Forelimb muscle (tissue), 1 donor: ENCODE measurements at regions not wholly inside any gene's neighbourhood (a gene's known extent, or its start where the extent isn't known, plus 50 kb on each side); places are given as distances from the start of the nearest gene placed in this dataset.

Experiments used
- DNase-seq: peaks from one replicate; pipeline ENCODE4 v3.0.0-alpha.2; 2013; ENCODE audit warnings: low read depth

- DNase-seq = no peak
Observed at GRCh38 chr13:33953203-33953602, 135.3 kb downstream of the RFC3 start.

GRCh38 chr13:33953781-33954180 is 135.8 kb downstream of the RFC3 start:
- no peak for DNase-seq

- DNase-seq = no peak
Observed at GRCh38 chr13:33956346-33956745, 138.4 kb downstream of the RFC3 start.

GRCh38 chr13:33957497-33957905 is 139.6 kb downstream of the RFC3 start:
- no peak for DNase-seq

GRCh38 chr13:33958964-33959363 is 141.0 kb downstream of the RFC3 start:
- no peak for DNase-seq

GRCh38 chr13:33963134-33963533 is 145.2 kb downstream of the RFC3 start:
- DNase-seq = no peak

- DNase-seq = no peak
Observed at GRCh38 chr13:33963895-33964294, 145.9 kb downstream of the RFC3 start.

- DNase-seq = no peak
Observed at GRCh38 chr13:33968520-33969507, 150.9 kb downstream of the RFC3 start.

GRCh38 chr13:33970746-33971561 is 153.0 kb downstream of the RFC3 start:
- DNase-seq = no peak

GRCh38 chr13:33971562-33971819 is 153.5 kb downstream of the RFC3 start:
- no peak for DNase-seq

- DNase-seq = no peak
Observed at GRCh38 chr13:33973194-33973593, 155.2 kb downstream of the RFC3 start.

GRCh38 chr13:33976965-33977364 is 159.0 kb downstream of the RFC3 start:
- DNase-seq = no peak

- no peak for DNase-seq
Observed at GRCh38 chr13:33978653-33979052, 160.7 kb downstream of the RFC3 start.

- peak; percentile 28 for DNase-seq
Observed at GRCh38 chr13:33992881-33993336, 175.0 kb downstream of the RFC3 start.

- DNase-seq = no peak
Observed at GRCh38 chr13:33994198-33994597, 176.2 kb downstream of the RFC3 start.

- DNase-seq = no peak
Observed at GRCh38 chr13:33994826-33995502, 177.0 kb downstream of the RFC3 start.

- no peak for DNase-seq
Observed at GRCh38 chr13:33996636-33997035, 178.7 kb downstream of the RFC3 start.

- no peak for DNase-seq
Observed at GRCh38 chr13:33997574-33997973, 179.6 kb downstream of the RFC3 start.

- DNase-seq = no peak
Observed at GRCh38 chr13:33999811-34000605, 182.1 kb downstream of the RFC3 start.

GRCh38 chr13:34000955-34001354 is 183.0 kb downstream of the RFC3 start:
- no peak for DNase-seq

GRCh38 chr13:34001389-34001788 is 183.4 kb downstream of the RFC3 start:
- no peak for DNase-seq
